LoVo (cell line): ENCODE measurements at regions not wholly inside any gene's neighbourhood (a gene's known extent, or its start where the extent isn't known, plus 50 kb on each side); places are given as distances from the start of the nearest gene placed in this dataset.
A peak's percentile ranks its signal among the peaks of the same experiment; 100 is the strongest.

Experiments used
- DNase-seq: peaks from one replicate; pipeline ENCODE4 v3.0.0-alpha.2; 2016; ENCODE audit warnings: low spot score

DNA sequence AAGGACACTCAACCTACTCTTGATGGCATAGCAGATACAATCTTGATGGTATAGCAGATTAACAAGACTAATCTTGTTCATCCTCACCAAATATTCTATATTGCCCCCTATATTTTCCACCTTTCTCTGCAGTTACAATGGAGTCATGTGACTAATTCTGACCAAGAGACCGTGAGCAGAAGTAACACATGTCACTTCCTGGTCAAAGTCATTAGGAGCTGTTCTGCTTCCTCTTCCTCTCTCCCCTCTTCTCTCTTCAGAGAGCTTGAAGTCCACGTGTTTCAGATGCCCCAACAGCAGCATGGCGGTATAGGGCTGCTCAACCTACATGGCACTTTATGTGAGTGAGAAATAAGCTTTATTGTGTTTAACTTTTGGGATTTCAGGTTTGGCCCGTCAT is 55.3 kb upstream of the ERCC4 start:
- DNase-seq, result no peak

DNA sequence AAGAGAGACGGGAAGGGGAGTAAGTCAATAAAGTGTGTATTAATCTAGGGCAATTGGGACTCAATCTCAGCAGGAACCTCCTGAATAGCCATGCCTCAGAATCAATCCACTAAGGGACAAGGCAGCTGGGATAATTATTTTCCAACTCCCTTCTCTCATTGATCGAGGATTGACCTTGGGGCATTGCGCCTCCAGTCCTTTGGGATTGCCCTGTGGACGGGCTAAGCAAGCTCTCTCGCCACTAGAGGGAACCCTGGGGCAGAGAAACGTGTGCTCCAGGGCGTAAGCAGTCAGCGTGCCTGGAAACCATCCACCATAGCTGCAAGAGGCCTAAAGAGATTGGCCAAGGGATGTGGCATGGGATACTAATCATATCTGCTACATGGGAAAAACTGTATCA is 53.9 kb upstream of the ERCC4 start:
- peak; percentile 59 for DNase-seq
